GM23338 (cell line): ENCODE measurements at regions not wholly inside any gene's neighbourhood (a gene's known extent, or its start where the extent isn't known, plus 50 kb on each side); places are given as distances from the start of the nearest gene placed in this dataset.

Experiments used
- ATAC-seq: fragments of 200-7000 bp; cut with Tn5 transposase; 3 replicates; pipeline ENCODE4 v1.9.1; 2020
- DNase-seq: peaks from one replicate; pipeline ENCODE4 v3.0.0-alpha.2; 2015; ENCODE audit warnings: low spot score
- H2AFZ ChIP-seq: fragments of 200-600 bp; sonication (generic); 2 replicates; pipeline ENCODE4 v1.8.0; 2016; ENCODE audit warnings: antibody characterized with exemption, mild to moderate bottlenecking, moderate library complexity
- H3F3A ChIP-seq: fragments of 200-600 bp; sonication (generic); replicated peaks from 2 replicates; pipeline ENCODE4 v1.8.0; 2017; ENCODE audit warnings: antibody characterized with exemption, mixed run types, low read depth
- H3K27ac ChIP-seq: fragments of 200-600 bp; sonication (generic); 2 replicates; pipeline ENCODE4 v1.6.1; 2016; ENCODE audit warnings: low read depth
- H3K27me3 ChIP-seq: fragments of 200-600 bp; sonication (generic); 2 replicates; pipeline ENCODE4 v1.8.0; 2016; ENCODE audit warnings: mild to moderate bottlenecking, mixed run types, moderate library complexity; ENCODE audit not compliant: insufficient read depth
- H3K36me3 ChIP-seq: fragments of 200-600 bp; sonication (generic); 2 replicates; pipeline ENCODE4 v1.8.0; 2016; ENCODE audit warnings: mild to moderate bottlenecking; ENCODE audit not compliant: insufficient read depth
- H3K4me1 ChIP-seq: fragments of 200-600 bp; sonication (generic); 2 replicates; pipeline ENCODE4 v1.8.0; 2016; ENCODE audit warnings: mild to moderate bottlenecking, moderate library complexity; ENCODE audit not compliant: insufficient read depth
- H3K4me2 ChIP-seq: fragments of 200-600 bp; sonication (generic); 2 replicates; pipeline ENCODE4 v1.7.1; 2017; ENCODE audit warnings: mixed run types
- H3K4me3 ChIP-seq: fragments of 200-600 bp; sonication (generic); 2 replicates; pipeline ENCODE4 v1.6.1; 2016; ENCODE audit warnings: mixed run types
- H3K79me2 ChIP-seq: fragments of 200-600 bp; sonication (generic); replicated peaks from 2 replicates; pipeline ENCODE4 v1.8.0; 2017; ENCODE audit warnings: mild to moderate bottlenecking; ENCODE audit not compliant: insufficient read depth
- H3K9me2 ChIP-seq: fragments of 200-600 bp; sonication (generic); 2 replicates; pipeline ENCODE4 v1.8.0; 2017; ENCODE audit not compliant: insufficient read depth
- H4K20me1 ChIP-seq: fragments of 200-600 bp; sonication (generic); replicated peaks from 2 replicates; pipeline ENCODE4 v1.8.0; 2017; ENCODE audit warnings: mild to moderate bottlenecking; ENCODE audit not compliant: insufficient read depth
- H3K27ac Mint-ChIP-seq: 2 replicates; pipeline ENCODE4 v1.8.0; 2020; ENCODE audit warnings: inconsistent platforms, mild to moderate bottlenecking, moderate library complexity, mixed read lengths
- H3K27me3 Mint-ChIP-seq: 3 replicates; pipeline ENCODE4 v1.8.0; 2022; ENCODE audit warnings: low read depth, mild to moderate bottlenecking, moderate library complexity, mixed read lengths, inconsistent platforms; ENCODE audit not compliant: insufficient read depth, poor library complexity
- H3K36me3 Mint-ChIP-seq: 3 replicates; pipeline ENCODE4 v1.8.0; 2021; ENCODE audit warnings: low read depth, mild to moderate bottlenecking, inconsistent platforms, moderate library complexity, mixed read lengths
- H3K4me1 Mint-ChIP-seq: 3 replicates; pipeline ENCODE4 v1.8.0; 2020; ENCODE audit warnings: mild to moderate bottlenecking, inconsistent platforms, mixed read lengths
- H3K4me3 Mint-ChIP-seq: 3 replicates; pipeline ENCODE4 v1.8.0; 2021; ENCODE audit warnings: moderate library complexity, mild to moderate bottlenecking, inconsistent platforms, mixed read lengths
- H3K9me3 Mint-ChIP-seq: 3 replicates; pipeline ENCODE4 v1.8.0; 2020; ENCODE audit warnings: moderate library complexity, mild to moderate bottlenecking, inconsistent platforms, mixed read lengths
- CREB1 ChIP-seq: fragments of 250-450 bp; sonication (Bioruptor Pico); IDR thresholded peaks from 2 replicates; pipeline ENCODE4 v1.5.0; 2020; ENCODE audit warnings: low read depth, mild to moderate bottlenecking, moderate library complexity
- CTCF ChIP-seq, 2 experiments: fragments of 200-600 bp in 1 of 2; sonication (generic) in 1 of 2; conservative IDR thresholded peaks; 2 replicates each; pipeline versions ENCODE4 v1.5.1 to v1.6.1; 2016 to 2017; ENCODE audit warnings: antibody characterized with exemption in 2 of 2, low read depth in 2 of 2, mild to moderate bottlenecking in 2 of 2, moderate library complexity in 1 of 2
- EZH2 ChIP-seq: fragments of 200-600 bp; sonication (generic); IDR thresholded peaks from one replicate; pipeline ENCODE4 v1.8.0; 2017; ENCODE audit warnings: antibody characterized with exemption, mild to moderate bottlenecking, low read depth; ENCODE audit not compliant: unreplicated experiment
- NANOG ChIP-seq: IDR thresholded peaks from 2 replicates; pipeline ENCODE4 v1.6.1; 2016; ENCODE audit warnings: antibody characterized with exemption, borderline replicate concordance
- ZNF331 ChIP-seq: fragments of 250-450 bp; sonication (Bioruptor Pico); IDR thresholded peaks from 2 replicates; pipeline ENCODE4 v1.5.0; 2020; ENCODE audit warnings: low read depth, mild to moderate bottlenecking, moderate library complexity
- TF ChIP-seq, protein P1 (sequence below): IDR thresholded peaks from 2 replicates; pipeline ENCODE4 v1.6.1; 2016; ENCODE audit warnings: antibody characterized with exemption

GRCh38 chr11:104625246-104625645, 273.0 kb downstream of the CASP12 start:
- H3K36me3 Mint-ChIP-seq = peaks cover 22% of the 10 kb centered on the region
- no peaks in the 10 kb centered on the region for H3F3A ChIP-seq
- DNase-seq (no peak), ATAC-seq (no peak)
- no peak overlapping the region for H3K4me2 ChIP-seq
- peak overlapping the region; percentile 8; the same call in 1 of the 2 replicates for H3K27ac ChIP-seq
- H4K20me1 ChIP-seq = no peaks in the 10 kb centered on the region
- peaks cover 35% of the 10 kb centered on the region for H3K4me1 ChIP-seq
- no peak for TF ChIP-seq EZH2
- TF ChIP-seq, protein P1, sequence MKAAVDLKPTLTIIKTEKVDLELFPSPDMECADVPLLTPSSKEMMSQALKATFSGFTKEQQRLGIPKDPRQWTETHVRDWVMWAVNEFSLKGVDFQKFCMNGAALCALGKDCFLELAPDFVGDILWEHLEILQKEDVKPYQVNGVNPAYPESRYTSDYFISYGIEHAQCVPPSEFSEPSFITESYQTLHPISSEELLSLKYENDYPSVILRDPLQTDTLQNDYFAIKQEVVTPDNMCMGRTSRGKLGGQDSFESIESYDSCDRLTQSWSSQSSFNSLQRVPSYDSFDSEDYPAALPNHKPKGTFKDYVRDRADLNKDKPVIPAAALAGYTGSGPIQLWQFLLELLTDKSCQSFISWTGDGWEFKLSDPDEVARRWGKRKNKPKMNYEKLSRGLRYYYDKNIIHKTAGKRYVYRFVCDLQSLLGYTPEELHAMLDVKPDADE = no peak
- no peak for TF ChIP-seq CREB1
- no peak for TF ChIP-seq CTCF (conservative IDR thresholded peaks at IDR 0.05; ENCODE audit: low read depth in 2 of 2)
- TF ChIP-seq ZNF331 (CRISPR knock-in tag) = no peak
- no peaks in the 10 kb centered on the region for H3K27me3 Mint-ChIP-seq
- H3K4me3 ChIP-seq = no peak overlapping the region
- H3K4me3 Mint-ChIP-seq = no peak overlapping the region
- H3K36me3 ChIP-seq = no peaks in the 10 kb centered on the region
- no peak overlapping the region for H2AFZ ChIP-seq
- no peaks in the 10 kb centered on the region for H3K27me3 ChIP-seq
- no peaks in the 10 kb centered on the region for H3K79me2 ChIP-seq
- H3K9me3 Mint-ChIP-seq = peaks cover 3% of the 10 kb centered on the region; the same call in 2 of the 3 replicates
- peak overlapping the region; percentile 88 for H3K27ac Mint-ChIP-seq
- peaks cover 35% of the 10 kb centered on the region for H3K4me1 Mint-ChIP-seq
- 0 out of 2 replicates have a peak, but pooled peaks cover 7% of the 10 kb centered on the region for H3K9me2 ChIP-seq

- peaks cover 22% of the 10 kb centered on the region for H3K36me3 Mint-ChIP-seq
- ATAC-seq (peak; percentile 48), DNase-seq (peak; percentile 61)
- H3K4me2 ChIP-seq = peak overlapping the region; percentile 13
- H4K20me1 ChIP-seq = no peaks in the 10 kb centered on the region
- peaks cover 27% of the 10 kb centered on the region for H3K4me1 ChIP-seq
- TF ChIP-seq, protein P1 = peak; percentile 55; the same call in 1 of the 2 replicates
- TF ChIP-seq EZH2 = no peak
- peak; percentile 93 for TF ChIP-seq NANOG
- H3K79me2 ChIP-seq = no peaks in the 10 kb centered on the region
- no peaks in the 10 kb centered on the region for H3K27me3 ChIP-seq
- peaks cover 3% of the 10 kb centered on the region; the same call in 2 of the 3 replicates for H3K9me3 Mint-ChIP-seq
- H3K27ac Mint-ChIP-seq = peak overlapping the region; percentile 97
- H3K36me3 ChIP-seq = no peaks in the 10 kb centered on the region
- H3K4me1 Mint-ChIP-seq = peaks cover 27% of the 10 kb centered on the region
- H3K9me2 ChIP-seq = 0 out of 2 replicates have a peak, but pooled peaks cover 7% of the 10 kb centered on the region
- H3K4me3 ChIP-seq = 0 out of 2 replicates have a peak overlapping the region, but pooled peaks have one; percentile 1
- no peak overlapping the region for H2AFZ ChIP-seq
- peak overlapping the region; percentile 70 for H3K27ac ChIP-seq
- H3F3A ChIP-seq = no peaks in the 10 kb centered on the region
- H3K27me3 Mint-ChIP-seq = no peaks in the 10 kb centered on the region
- H3K4me3 Mint-ChIP-seq = no peak overlapping the region
Measured at GRCh38 chr11:104624021-104624420, 274.2 kb downstream of the CASP12 start.
